ENCODE measurements at regions not wholly inside any gene's neighbourhood (a gene's known extent, or its start where the extent isn't known, plus 50 kb on each side); places are given as distances from the start of the nearest gene placed in this dataset.

GRCh38 chr21:19566975-19567374, 1163.4 kb upstream of the TMPRSS15 start:
- intact Hi-C loops (cut with micrococcal nuclease), result no loop called here
- dilution Hi-C loops (cut with MboI; ENCODE audit: extremely low pct_ligation_motif_present, low sequenced_read_pairs), result no loop called here
- FAIRE-seq, result no peak

GRCh38 chr21:19577381-19577780, 1173.8 kb upstream of the TMPRSS15 start:
- intact Hi-C loops (cut with micrococcal nuclease), result no loop called here
- Histone ChIP-seq H3K36me3 (ENCODE audit: control insufficient read depth in 2 of 2, extremely low read depth in 1 of 2, insufficient read depth in 2 of 2, low read length in 2 of 2) (no peaks in the 10 kb centered on the region), H3K9ac (replicated peaks; ENCODE audit: extremely low read depth, insufficient read depth, low read length) (no peak overlapping the region), H3K27ac (ENCODE audit: insufficient read depth, low read depth, low read length) (no peak overlapping the region), H3K79me2 (ENCODE audit: control insufficient read depth, insufficient read depth, low read length) (no peaks in the 10 kb centered on the region), H3K27me3 (ENCODE audit: control insufficient read depth in 2 of 2, insufficient read depth in 2 of 2, low read length in 2 of 2) (no peaks in the 10 kb centered on the region), H3K4me3 (replicated peaks in 1 of 3; ENCODE audit: insufficient read depth in 1 of 3, low read depth in 1 of 3, low read length in 3 of 3) (no peak overlapping the region), H3K9me1 (replicated peaks; ENCODE audit: control insufficient read depth, extremely low read depth, insufficient read depth, low read length) (no peaks in the 10 kb centered on the region), H3K4me2 (ENCODE audit: insufficient read depth, low read length) (no peak overlapping the region), H3K9me3 (replicated peaks; ENCODE audit: control insufficient read depth, insufficient read depth, low read length) (no peaks in the 10 kb centered on the region), H2AFZ (ENCODE audit: low read depth, low read length) (no peak overlapping the region), H4K20me1 (replicated peaks; ENCODE audit: control insufficient read depth, extremely low read depth, insufficient read depth, low read length) (no peaks in the 10 kb centered on the region), H3K4me1 (ENCODE audit: control insufficient read depth, extremely low read depth, insufficient read depth, low read length) (no peaks in the 10 kb centered on the region)
- FAIRE-seq (no peak), DNase-seq (ENCODE audit: low read depth, low spot score) (no peak)
- ChIA-PET POLR2A (no interaction called here), CTCF (no interaction called here)
- dilution Hi-C loops (cut with MboI; ENCODE audit: extremely low pct_ligation_motif_present, low sequenced_read_pairs), result no loop called here
- TF ChIP-seq MAX (IDR thresholded peaks at IDR 0.05; ENCODE audit: insufficient read depth, insufficient read length), result no peak
- no peak for TF ChIP-seq EZH2 (IDR thresholded peaks at IDR 0.05; ENCODE audit: borderline replicate concordance, low read depth, low read length, severe bottlenecking)
- TF ChIP-seq POLR2A (IDR thresholded peaks at IDR 0.05; ENCODE audit: low read depth, low read length), result no peak
- no peak for TF ChIP-seq CTCF (IDR thresholded peaks at IDR 0.05; ENCODE audit: extremely low read depth in 1 of 2, insufficient read depth in 1 of 2, low read depth in 1 of 2, low read length in 2 of 2)
- no TSS peak for BruUV-seq (replicated peaks)

More at GRCh38 chr21:19566975-19567374, 1163.4 kb upstream of the TMPRSS15 start:
- Histone ChIP-seq H3K9me1 (replicated peaks; ENCODE audit: control insufficient read depth, extremely low read depth, insufficient read depth, low read length) (no peaks in the 10 kb centered on the region), H3K27ac (ENCODE audit: insufficient read depth, low read depth, low read length) (no peak overlapping the region), H3K27me3 (ENCODE audit: control insufficient read depth in 2 of 2, insufficient read depth in 2 of 2, low read length in 2 of 2) (no peaks in the 10 kb centered on the region), H3K36me3 (ENCODE audit: control insufficient read depth in 2 of 2, extremely low read depth in 1 of 2, insufficient read depth in 2 of 2, low read length in 2 of 2) (no peaks in the 10 kb centered on the region), H3K9ac (replicated peaks; ENCODE audit: extremely low read depth, insufficient read depth, low read length) (no peak overlapping the region), H3K4me3 (replicated peaks in 1 of 3; ENCODE audit: insufficient read depth in 1 of 3, low read depth in 1 of 3, low read length in 3 of 3) (no peak overlapping the region), H3K4me1 (ENCODE audit: control insufficient read depth, extremely low read depth, insufficient read depth, low read length) (no peaks in the 10 kb centered on the region), H3K4me2 (ENCODE audit: insufficient read depth, low read length) (no peak overlapping the region), H3K79me2 (ENCODE audit: control insufficient read depth, insufficient read depth, low read length) (no peaks in the 10 kb centered on the region), H4K20me1 (replicated peaks; ENCODE audit: control insufficient read depth, extremely low read depth, insufficient read depth, low read length) (no peaks in the 10 kb centered on the region), H2AFZ (ENCODE audit: low read depth, low read length) (no peak overlapping the region), H3K9me3 (replicated peaks; ENCODE audit: control insufficient read depth, insufficient read depth, low read length) (no peaks in the 10 kb centered on the region)
- DNase-seq (ENCODE audit: low read depth, low spot score), result no peak
- no TSS peak for BruUV-seq (replicated peaks)
- no peak for TF ChIP-seq MAX (IDR thresholded peaks at IDR 0.05; ENCODE audit: insufficient read depth, insufficient read length)
- no peak for TF ChIP-seq EZH2 (IDR thresholded peaks at IDR 0.05; ENCODE audit: borderline replicate concordance, low read depth, low read length, severe bottlenecking)
- ChIA-PET POLR2A (no interaction called here), CTCF (no interaction called here)

Measured in endothelial cell of umbilical vein (primary cell).